Neutrophil (primary cell): ENCODE measurements at regions not wholly inside any gene's neighbourhood (a gene's known extent, or its start where the extent isn't known, plus 50 kb on each side); places are given as distances from the start of the nearest gene placed in this dataset.

Source experiments
- H3K27ac ChIP-seq: fragments of 200-600 bp; sonication (generic); 2 replicates; pipeline ENCODE4 v1.5.1; 2016; ENCODE audit warnings: mild to moderate bottlenecking, moderate library complexity
- H3K27me3 ChIP-seq: fragments of 200-600 bp; sonication (generic); 2 replicates; pipeline ENCODE4 v1.6.0; 2016; ENCODE audit warnings: mild to moderate bottlenecking
- H3K36me3 ChIP-seq: fragments of 200-600 bp; sonication (generic); 2 replicates; pipeline ENCODE4 v1.5.1; 2017
- H3K4me1 ChIP-seq, 2 experiments: fragments of 200-600 bp in 1 of 2; sonication (generic) in 1 of 2; 1 replicate in 1 of 2; 2 replicates in 1 of 2; pipeline versions ENCODE4 v1.5.1 to v1.6.1; 2013 to 2016; ENCODE audit warnings: low read depth in 1 of 2, low read length in 1 of 2, mild to moderate bottlenecking in 1 of 2, moderate library complexity in 1 of 2; ENCODE audit not compliant: control insufficient read depth in 1 of 2, insufficient read depth in 1 of 2
- H3K4me3 ChIP-seq, 2 experiments: fragments of 200-600 bp in 1 of 2; sonication (generic) in 1 of 2; 1 replicate in 1 of 2; 2 replicates in 1 of 2; pipeline ENCODE4 v1.5.1; 2013 to 2016; ENCODE audit warnings: low read depth in 1 of 2, low read length in 1 of 2, mild to moderate bottlenecking in 1 of 2, moderate library complexity in 1 of 2
- H3K9me3 ChIP-seq: fragments of 200-600 bp; sonication (generic); 2 replicates; pipeline ENCODE4 v1.5.1; 2016
- CTCF ChIP-seq: fragments of 200-600 bp; sonication (generic); IDR thresholded peaks from 2 replicates; pipeline ENCODE4 v1.5.1; 2016; ENCODE audit warnings: antibody characterized with exemption

GRCh38 chr7:8921807-8922206 is 488.4 kb downstream of the NXPH1 start:
- no peak for TF ChIP-seq CTCF
- H3K9me3 ChIP-seq = no peaks in the 10 kb centered on the region
- no peaks in the 10 kb centered on the region for H3K4me1 ChIP-seq
- H3K4me3 ChIP-seq = no peak overlapping the region
- no peak overlapping the region for H3K27ac ChIP-seq
- H3K36me3 ChIP-seq = no peaks in the 10 kb centered on the region
- H3K27me3 ChIP-seq = no peaks in the 10 kb centered on the region

DNA sequence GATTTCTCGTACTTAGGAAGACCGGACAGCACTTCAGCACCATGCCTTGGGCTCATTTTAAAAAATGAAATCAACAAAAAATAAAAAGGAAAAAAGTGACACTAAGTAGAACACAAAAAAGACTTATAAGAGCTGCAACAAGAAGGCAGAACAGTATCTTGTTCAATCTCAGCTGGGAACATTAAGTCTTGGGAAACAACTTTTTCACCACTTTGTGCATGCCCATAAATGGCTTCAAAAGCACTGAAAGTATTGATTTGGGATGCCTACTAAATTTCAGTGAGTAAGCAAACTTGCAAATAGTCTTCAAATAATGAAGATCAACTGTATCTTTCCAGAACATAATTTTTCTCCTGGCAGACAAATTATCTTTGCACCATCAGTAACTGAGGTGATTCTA is 489.3 kb downstream of the NXPH1 start:
- Histone ChIP-seq H3K4me3 (no peak overlapping the region), H3K36me3 (no peaks in the 10 kb centered on the region), H3K4me1 (no peaks in the 10 kb centered on the region), H3K9me3 (no peaks in the 10 kb centered on the region), H3K27me3 (no peaks in the 10 kb centered on the region), H3K27ac (no peak overlapping the region)
- no peak for TF ChIP-seq CTCF

- H3K36me3 ChIP-seq = no peaks in the 10 kb centered on the region
- no peaks in the 10 kb centered on the region for H3K4me1 ChIP-seq
- no peak overlapping the region for H3K27ac ChIP-seq
- no peaks in the 10 kb centered on the region for H3K9me3 ChIP-seq
- no peak overlapping the region for H3K4me3 ChIP-seq
- no peaks in the 10 kb centered on the region for H3K27me3 ChIP-seq
- TF ChIP-seq CTCF = no peak
Measured at GRCh38 chr7:8923164-8923806, 489.9 kb downstream of the NXPH1 start.

- Histone ChIP-seq H3K27ac (no peak overlapping the region), H3K4me3 (no peak overlapping the region), H3K4me1 (no peaks in the 10 kb centered on the region), H3K36me3 (no peaks in the 10 kb centered on the region), H3K9me3 (no peaks in the 10 kb centered on the region), H3K27me3 (no peaks in the 10 kb centered on the region)
- TF ChIP-seq CTCF = no peak
Measured at GRCh38 chr7:8931906-8932646, 498.7 kb downstream of the NXPH1 start.

GRCh38 chr7:8932751-8933150 is 499.3 kb downstream of the NXPH1 start:
- Histone ChIP-seq H3K27me3 (no peaks in the 10 kb centered on the region), H3K36me3 (no peaks in the 10 kb centered on the region), H3K4me3 (no peak overlapping the region), H3K27ac (no peak overlapping the region), H3K4me1 (no peaks in the 10 kb centered on the region), H3K9me3 (no peaks in the 10 kb centered on the region)
- TF ChIP-seq CTCF = no peak
